Stimulated activated effector memory CD8-positive, alpha-beta T cell treated with anti-CD3 and anti-CD28 coated beads, Interleukin-12 subunit alpha, Interleukin-12 subunit beta, amount 100 ng/mL, for 72 hours (primary cell): ENCODE measurements at regions not wholly inside any gene's neighbourhood (a gene's known extent, or its start where the extent isn't known, plus 50 kb on each side); places are given as distances from the start of the nearest gene placed in this dataset.
A peak's percentile ranks its signal among the peaks of the same experiment; 100 is the strongest.

Experiments used
- ATAC-seq: fragments of 150-1000 bp; cut with Tn5 transposase; 2 replicates; pipeline ENCODE4 v1.10.0; 2021
- DNase-seq, 2 donors: peaks; one replicate each; pipeline ENCODE4 v3.0.0; 2021 to 2022; ENCODE audit warnings: low spot score in 2 of 2
- H3K27ac Mint-ChIP-seq: one replicate; pipeline ENCODE4 v1.8.0; 2022; ENCODE audit warnings: mild to moderate bottlenecking, mixed read lengths
- H3K36me3 Mint-ChIP-seq: one replicate; pipeline ENCODE4 v1.8.0; 2022; ENCODE audit warnings: mild to moderate bottlenecking, mixed read lengths
- H3K4me1 Mint-ChIP-seq: one replicate; pipeline ENCODE4 v1.8.0; 2022; ENCODE audit warnings: mixed read lengths
- H3K4me3 Mint-ChIP-seq: one replicate; pipeline ENCODE4 v1.8.0; 2022; ENCODE audit warnings: mild to moderate bottlenecking, mixed read lengths
- H3K9me3 Mint-ChIP-seq: one replicate; pipeline ENCODE4 v1.8.0; 2022; ENCODE audit warnings: mixed read lengths

DNA sequence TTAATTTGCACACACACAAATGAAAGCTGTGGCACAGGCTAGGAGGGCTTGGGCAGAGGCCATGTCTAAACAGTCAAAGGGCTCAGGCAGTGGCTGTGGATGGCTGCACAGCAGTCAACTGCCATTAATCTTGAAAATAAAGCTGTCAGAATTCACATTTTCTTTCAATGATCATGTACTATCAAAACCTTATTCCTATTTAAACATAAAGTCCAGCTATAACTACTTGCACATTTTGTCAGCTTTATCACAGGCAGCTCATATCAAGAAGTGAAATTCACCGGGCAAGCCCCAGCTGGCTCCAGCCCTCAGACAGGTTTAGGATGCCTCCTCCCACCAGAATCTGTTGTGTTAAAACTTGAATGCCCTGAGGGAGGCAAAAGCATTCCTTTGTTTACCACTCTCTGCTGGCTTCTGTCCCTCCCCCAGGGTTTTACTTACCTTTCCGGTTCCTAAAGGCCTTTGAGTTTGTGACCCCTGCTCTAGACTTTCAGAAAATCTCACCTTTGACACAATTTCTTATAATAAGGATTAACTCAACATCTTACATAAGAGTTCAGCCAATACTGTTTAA is 54.9 kb upstream of the GRAMD2B start:
- no peak overlapping the region for H3K27ac Mint-ChIP-seq
- ATAC-seq = no peak
- no peak overlapping the region for H3K4me3 Mint-ChIP-seq
- no peak for DNase-seq
- no peaks in the 10 kb centered on the region for H3K36me3 Mint-ChIP-seq
- H3K4me1 Mint-ChIP-seq = peaks cover under 1% of the 10 kb centered on the region
- no peaks in the 10 kb centered on the region for H3K9me3 Mint-ChIP-seq

DNA sequence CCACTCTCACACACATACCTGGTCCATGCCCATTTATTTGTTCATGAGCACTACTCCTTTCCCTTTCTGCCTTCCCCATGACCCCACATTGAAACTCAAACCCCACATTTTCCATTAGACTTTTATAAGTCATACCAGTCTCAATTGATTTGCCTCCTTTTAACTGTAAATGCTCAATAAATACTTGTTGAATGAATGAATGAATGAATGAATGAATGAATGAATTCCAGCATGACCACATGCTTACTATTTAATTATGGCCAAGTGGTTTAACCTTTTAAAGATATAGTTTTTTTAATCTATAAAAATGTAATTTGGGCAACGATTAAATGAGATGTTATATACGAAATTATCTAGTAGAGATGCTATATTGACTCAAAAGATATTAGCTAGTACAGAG is 54.1 kb upstream of the GRAMD2B start:
- no peak overlapping the region for H3K4me3 Mint-ChIP-seq
- H3K27ac Mint-ChIP-seq = no peak overlapping the region
- peaks cover 8% of the 10 kb centered on the region for H3K4me1 Mint-ChIP-seq
- H3K9me3 Mint-ChIP-seq = no peaks in the 10 kb centered on the region
- H3K36me3 Mint-ChIP-seq = no peaks in the 10 kb centered on the region
- DNase-seq = no peak
- ATAC-seq = no peak

DNA sequence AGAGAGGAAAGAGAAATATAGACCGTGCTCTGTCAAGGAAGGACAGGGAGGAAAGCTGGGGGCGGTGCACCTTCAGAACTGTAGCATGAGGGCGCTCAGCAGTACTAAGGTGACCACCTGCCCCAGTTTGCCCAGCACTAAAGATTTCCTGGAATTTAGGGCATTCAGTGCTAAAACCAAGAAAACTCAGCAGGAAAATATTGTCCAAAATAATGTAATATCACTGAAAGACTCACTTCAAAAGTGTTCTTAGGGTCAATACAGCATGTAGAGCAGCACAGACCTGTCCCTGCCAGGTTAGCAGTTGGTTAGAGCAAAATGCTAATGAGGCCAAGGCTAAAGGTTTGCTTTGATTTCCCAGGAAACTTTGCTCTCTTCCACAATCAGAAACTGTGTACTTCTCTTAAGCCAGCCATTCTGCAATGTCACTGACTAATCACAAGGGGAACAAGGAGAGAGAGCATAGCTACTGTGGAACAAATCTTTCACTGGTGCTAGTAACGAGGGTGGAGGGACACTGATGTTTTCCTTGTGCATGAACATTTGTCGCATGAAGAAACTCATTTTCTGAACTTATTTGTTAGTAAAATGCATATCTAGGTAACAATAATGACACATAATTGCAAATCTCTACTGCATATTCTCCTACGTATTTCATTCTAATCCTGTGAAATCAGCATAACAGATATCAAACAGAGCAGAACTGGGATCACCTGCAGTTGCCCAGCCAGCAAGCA is 53.0 kb upstream of the GRAMD2B start:
- Mint-ChIP-seq H3K4me3 (no peak overlapping the region), H3K4me1 (peaks cover 15% of the 10 kb centered on the region), H3K9me3 (no peaks in the 10 kb centered on the region), H3K27ac (no peak overlapping the region), H3K36me3 (no peaks in the 10 kb centered on the region)
- no peak for ATAC-seq
- DNase-seq = no peak

GRCh38 chr5:126370796-126371718 is 52.2 kb upstream of the GRAMD2B start:
- DNase-seq (no peak), ATAC-seq (peak; percentile 43)
- H3K4me3 Mint-ChIP-seq = no peak overlapping the region
- H3K4me1 Mint-ChIP-seq = peaks cover 15% of the 10 kb centered on the region
- H3K27ac Mint-ChIP-seq = no peak overlapping the region
- no peaks in the 10 kb centered on the region for H3K36me3 Mint-ChIP-seq
- H3K9me3 Mint-ChIP-seq = no peaks in the 10 kb centered on the region

GRCh38 chr5:126373375-126374108 is 49.7 kb upstream of the GRAMD2B start:
- Mint-ChIP-seq H3K4me3 (no peak overlapping the region), H3K9me3 (no peaks in the 10 kb centered on the region), H3K36me3 (no peaks in the 10 kb centered on the region), H3K27ac (no peak overlapping the region), H3K4me1 (peaks cover 15% of the 10 kb centered on the region)
- ATAC-seq (peak; percentile 87), DNase-seq (no peak)
